ENCODE measurements at regions not wholly inside any gene's neighbourhood (a gene's known extent, or its start where the extent isn't known, plus 50 kb on each side); places are given as distances from the start of the nearest gene placed in this dataset.

GRCh38 chr11:112357488-112357887 lies 96.8 kb upstream of the PLET1 start:
- no peak for DNase-seq

GRCh38 chr11:112361396-112361795 lies 100.7 kb upstream of the PLET1 start:
- DNase-seq = no peak

- DNase-seq = no peak
Measured at GRCh38 chr11:112363527-112363926, 102.9 kb upstream of the PLET1 start.

GRCh38 chr11:112364962-112365481 lies 104.4 kb upstream of the PLET1 start:
- DNase-seq = no peak

- DNase-seq = no peak
Measured at GRCh38 chr11:112366012-112366411, 105.4 kb upstream of the PLET1 start.

GRCh38 chr11:112366777-112367176 lies 106.1 kb upstream of the PLET1 start:
- no peak for DNase-seq

- DNase-seq = no peak
Measured at GRCh38 chr11:112367461-112367860, 106.8 kb upstream of the PLET1 start.

- DNase-seq = no peak
Measured at GRCh38 chr11:112367895-112368294, 107.2 kb upstream of the PLET1 start.

GRCh38 chr11:112368381-112368780 lies 107.7 kb upstream of the PLET1 start:
- DNase-seq = no peak

GRCh38 chr11:112369374-112369773 lies 108.7 kb upstream of the PLET1 start:
- no peak for DNase-seq

- DNase-seq = no peak
Measured at GRCh38 chr11:112369916-112370315, 109.3 kb upstream of the PLET1 start.

- no peak for DNase-seq
Measured at GRCh38 chr11:112374486-112375140, 114.0 kb upstream of the PLET1 start.

GRCh38 chr11:112377946-112378345 lies 117.3 kb upstream of the PLET1 start:
- DNase-seq = no peak

GRCh38 chr11:112380464-112380863 lies 119.8 kb upstream of the PLET1 start:
- DNase-seq = no peak

GRCh38 chr11:112381578-112381977 lies 120.9 kb upstream of the PLET1 start:
- DNase-seq = no peak

- no peak for DNase-seq
Measured at GRCh38 chr11:112382561-112382960, 121.9 kb upstream of the PLET1 start.

- DNase-seq = no peak
Measured at GRCh38 chr11:112388496-112388895, 127.8 kb upstream of the PLET1 start.

- no peak for DNase-seq
Measured at GRCh38 chr11:112391086-112391485, 130.4 kb upstream of the PLET1 start.

GRCh38 chr11:112392904-112393303 lies 132.2 kb upstream of the PLET1 start:
- DNase-seq = no peak

GRCh38 chr11:112394304-112394703 lies 133.6 kb upstream of the PLET1 start:
- no peak for DNase-seq

GRCh38 chr11:112396076-112396475 lies 135.4 kb upstream of the PLET1 start:
- no peak for DNase-seq

GRCh38 chr11:112398798-112399478 lies 138.3 kb upstream of the PLET1 start:
- no peak for DNase-seq

- DNase-seq = no peak
Measured at GRCh38 chr11:112400476-112401014, 139.9 kb upstream of the PLET1 start.

GRCh38 chr11:112401036-112401769 lies 140.5 kb upstream of the PLET1 start:
- DNase-seq = no peak
